Activated CD8-positive, alpha-beta memory T cell treated with anti-CD3 and anti-CD28 coated beads, Interleukin-2, amount 50 U/mL, for 4 hours (primary cell): ENCODE measurements at regions not wholly inside any gene's neighbourhood (a gene's known extent, or its start where the extent isn't known, plus 50 kb on each side); places are given as distances from the start of the nearest gene placed in this dataset.
"Not testable (repeated sequence)": the region's sequence is repeated elsewhere in the genome, so short reads cannot be mapped to it uniquely, and the experiment has no call there.

Source experiments
- DNase-seq: peaks from one replicate; pipeline ENCODE4 v3.0.0-alpha.2; 2020

DNA sequence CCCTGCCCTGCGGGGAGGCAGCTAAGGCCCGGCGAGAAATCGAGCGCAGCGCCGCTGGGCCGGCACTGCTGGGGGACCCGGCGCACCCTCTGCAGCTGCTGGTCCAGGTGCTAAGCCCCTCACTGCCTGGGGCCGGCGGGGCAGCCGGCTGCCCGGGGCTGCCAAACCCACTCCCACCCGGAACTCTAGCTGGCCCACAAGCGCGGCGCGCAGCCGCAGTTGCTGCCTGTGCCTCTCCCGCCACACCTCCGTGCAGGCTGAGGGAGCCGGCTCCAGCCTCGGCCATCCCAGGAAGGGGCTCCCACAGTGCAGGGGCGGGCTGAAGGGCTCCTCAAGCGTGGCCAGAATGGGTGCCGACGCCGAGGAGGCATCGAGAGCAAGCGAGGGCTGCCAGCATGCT, 249.9 kb downstream of the FGF9 start:
- DNase-seq: not testable (repeated sequence)

DNA sequence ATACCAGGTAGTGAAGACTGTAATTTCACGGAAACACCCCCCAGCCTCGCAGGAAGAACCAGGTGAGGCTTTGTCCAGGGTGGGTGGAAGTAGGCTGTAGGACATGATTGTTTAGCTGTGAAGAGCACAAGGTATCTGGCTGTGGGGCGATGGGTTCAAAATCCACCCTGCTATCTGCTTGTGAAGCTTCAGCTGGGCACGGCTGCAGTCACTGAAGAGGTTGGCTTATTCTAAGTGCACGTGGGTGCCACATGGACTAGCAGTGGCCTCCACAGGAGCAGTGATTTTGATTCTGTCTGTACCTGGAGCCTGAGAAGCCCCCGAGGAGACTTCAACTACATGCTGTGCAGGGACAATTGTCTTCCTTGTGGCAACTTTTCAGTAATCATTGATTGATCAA, 254.1 kb downstream of the FGF9 start:
- DNase-seq: no peak

DNA sequence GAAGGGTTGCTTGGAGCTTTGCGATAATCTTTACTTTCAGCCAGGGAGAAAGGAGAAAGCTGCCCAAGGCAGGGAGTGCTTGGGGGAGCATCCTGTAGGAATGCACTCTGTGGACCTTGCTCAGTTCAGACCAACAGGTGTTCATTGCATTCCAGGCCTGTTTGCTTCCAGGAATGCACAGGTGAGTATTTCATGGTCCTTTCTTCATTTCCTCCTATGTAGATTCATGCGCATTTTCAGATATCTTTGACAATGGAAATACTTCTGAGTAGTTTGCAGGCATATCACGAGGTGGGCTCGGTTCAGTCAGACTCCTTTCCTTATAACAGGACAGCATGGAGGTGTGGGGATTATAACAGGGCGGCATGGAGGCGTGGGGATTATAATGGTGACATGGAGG, 254.8 kb downstream of the FGF9 start:
- no peak for DNase-seq

DNA sequence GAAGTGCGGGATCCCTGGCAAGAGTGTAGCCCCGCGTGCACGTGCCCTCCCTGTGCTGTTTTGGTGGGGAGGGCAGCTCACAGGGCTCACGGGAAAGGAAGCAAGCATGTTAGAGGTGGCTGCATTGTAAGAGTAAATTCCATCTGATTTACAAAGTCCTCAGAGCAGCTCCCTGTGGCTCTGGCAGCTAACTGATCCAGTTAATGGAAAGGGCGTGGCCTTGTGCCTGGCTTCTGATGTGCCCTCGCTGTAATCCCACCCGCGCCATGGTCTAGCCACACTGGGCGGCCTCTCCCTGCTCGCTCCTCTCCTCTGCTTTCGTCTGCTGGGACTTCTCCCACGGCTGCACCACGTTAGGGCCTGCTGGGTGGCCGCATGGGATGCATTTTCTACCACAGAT, 258.5 kb downstream of the FGF9 start:
- no peak for DNase-seq

DNA sequence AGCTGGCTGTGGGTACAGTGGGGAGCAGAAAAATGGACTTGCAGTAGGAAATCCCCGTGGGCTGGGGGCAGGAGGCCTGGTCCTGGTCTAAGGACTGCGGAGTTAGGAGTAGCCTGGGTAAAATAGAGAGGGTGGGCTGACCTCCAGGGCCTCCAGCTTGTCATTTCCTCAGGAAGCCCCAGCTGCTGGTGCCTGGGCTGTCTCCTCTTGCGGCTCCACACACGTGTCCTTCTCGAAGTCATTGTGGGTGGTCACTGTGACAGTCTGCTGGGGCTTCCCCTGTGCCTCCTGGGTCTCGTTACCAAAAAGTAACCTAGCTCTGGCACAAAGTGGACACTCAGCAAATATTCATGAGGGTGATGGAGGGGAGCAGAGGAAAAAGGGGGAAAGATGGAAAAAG, 259.7 kb downstream of the FGF9 start:
- DNase-seq: no peak

DNA sequence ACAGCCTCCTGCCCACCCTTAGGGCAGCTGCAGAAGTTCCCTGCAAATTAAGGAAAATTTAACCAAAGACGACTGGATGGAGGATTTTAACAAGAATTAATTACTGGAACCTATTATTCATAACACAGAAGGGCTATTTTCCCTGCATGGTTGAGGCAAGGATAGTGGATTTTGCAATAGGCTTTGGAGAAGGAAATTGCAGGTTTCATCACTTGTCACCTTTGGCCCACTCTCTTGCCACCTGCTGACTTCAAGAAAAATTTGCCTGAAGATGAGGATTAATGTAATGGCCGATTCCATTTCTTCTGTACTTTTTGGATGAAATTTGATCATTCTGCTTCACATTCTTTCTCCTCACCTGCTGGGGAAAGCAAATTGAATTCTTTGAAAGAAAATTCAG, 261.7 kb downstream of the FGF9 start:
- DNase-seq: no peak

DNA sequence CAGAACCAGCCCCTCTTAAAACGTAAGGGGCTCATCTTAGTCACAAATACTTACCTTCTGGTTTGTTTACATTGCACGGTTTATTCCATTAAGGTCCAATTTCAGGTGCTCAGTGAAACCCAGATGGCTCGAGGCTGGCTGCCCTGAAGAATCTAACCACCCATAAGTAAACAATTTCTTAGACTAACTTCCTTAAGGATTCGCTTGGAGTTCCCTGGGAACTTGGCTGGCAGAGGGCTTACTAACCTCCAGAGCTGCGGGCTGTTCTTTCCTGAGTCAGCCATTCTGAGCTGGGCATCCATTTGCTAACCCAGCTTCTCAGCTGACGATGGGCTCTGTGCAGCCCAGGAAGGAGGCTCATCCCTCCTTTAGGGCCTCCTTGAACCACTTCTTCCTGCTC, 262.1 kb downstream of the FGF9 start:
- DNase-seq: no peak

DNA sequence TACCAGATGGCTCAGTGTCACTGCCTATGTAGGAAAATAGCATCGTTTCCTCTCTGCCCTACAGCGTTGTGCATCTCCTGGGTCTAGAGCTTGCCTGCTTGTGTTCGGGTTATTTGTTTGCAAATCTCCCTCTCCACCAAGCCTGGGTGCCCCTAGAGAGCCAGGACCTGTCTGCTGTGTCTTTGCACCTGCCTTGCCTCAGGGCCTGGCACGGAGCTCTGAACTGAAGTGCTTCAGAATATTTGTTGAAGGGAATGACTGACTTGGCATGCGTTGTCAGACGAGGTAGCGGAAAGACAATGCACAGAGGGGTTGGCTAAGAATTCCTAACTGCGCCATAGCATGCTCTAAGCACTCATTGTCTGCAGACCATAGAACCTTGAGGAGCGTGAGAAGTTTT, 263.4 kb downstream of the FGF9 start:
- DNase-seq: no peak

DNA sequence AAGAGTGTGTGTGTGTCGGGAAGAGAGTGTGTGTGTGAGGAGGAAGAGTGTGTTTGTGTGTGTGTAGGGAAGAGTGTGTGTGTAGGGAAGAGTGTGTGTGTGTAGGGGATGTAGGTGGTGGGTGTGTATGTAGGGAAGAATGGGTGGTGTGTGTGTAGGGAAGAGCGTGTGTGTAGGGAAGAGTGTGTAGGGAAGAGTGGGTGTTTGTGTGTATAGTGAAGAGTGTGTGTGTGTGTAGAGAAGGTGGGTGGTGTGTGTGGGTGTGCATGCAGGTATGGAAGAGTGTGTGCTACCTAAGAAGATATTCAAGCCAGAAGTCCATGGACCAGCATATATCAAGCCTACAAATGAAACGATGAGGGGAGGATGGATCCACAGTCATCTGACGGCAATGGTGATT, 265.8 kb downstream of the FGF9 start:
- no peak for DNase-seq

DNA sequence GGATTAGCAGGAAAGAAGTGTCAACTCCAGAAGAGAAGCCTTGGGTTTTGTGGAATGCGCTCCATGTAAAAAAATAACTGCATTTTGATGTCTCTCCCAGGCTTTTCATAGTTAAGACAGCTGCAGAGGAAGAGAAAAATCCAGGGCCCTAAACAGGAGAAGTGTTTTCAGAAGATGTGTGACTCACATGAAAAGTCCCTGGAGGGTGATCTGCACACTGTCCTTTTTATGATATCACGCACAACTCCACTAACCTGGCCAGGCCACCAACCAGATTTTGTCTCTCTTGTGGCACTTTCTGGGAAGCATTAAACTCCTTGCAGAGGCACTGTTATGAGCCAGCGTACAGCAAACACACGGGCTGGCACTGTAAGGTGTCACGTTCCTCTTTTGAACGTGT, 267.3 kb downstream of the FGF9 start:
- no peak for DNase-seq

DNA sequence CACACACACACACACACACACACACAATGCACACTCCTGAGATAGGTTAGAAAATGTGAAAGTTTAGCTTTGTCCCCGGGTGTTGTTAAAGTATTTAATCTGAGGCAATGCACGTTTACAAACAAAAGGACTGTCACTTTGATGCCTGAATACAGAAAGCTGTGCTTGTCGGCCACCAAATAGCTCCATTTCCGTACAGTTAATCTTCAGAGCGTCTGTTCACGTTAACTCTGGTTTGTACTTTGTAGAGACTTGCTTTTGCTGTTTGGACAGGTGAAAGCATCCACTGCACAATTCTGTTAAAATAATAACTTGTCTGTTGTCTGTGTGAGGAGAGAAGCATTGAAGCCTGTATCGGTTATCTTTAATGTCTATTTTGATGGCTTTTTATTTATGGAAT, 267.8 kb downstream of the FGF9 start:
- DNase-seq: no peak

DNA sequence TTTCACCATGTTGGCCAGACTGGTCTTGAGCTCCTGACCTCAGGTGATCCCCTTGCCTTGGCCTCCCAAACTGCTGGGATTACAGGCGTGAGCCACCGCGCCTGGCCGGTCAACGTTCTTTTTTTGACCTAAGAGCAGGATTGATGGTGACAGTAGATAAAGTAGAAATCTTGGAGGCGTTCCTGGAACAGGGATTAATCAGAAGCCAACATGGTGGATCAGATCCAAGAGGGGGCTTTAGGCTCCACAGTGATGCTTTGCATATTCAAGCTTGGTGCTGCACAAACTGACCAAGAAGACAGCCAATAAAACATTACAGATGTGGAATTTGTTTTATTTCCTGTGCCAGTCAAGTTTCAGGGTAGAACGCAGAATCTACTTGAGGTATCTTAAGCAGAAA, 271.2 kb downstream of the FGF9 start:
- DNase-seq: no peak

DNA sequence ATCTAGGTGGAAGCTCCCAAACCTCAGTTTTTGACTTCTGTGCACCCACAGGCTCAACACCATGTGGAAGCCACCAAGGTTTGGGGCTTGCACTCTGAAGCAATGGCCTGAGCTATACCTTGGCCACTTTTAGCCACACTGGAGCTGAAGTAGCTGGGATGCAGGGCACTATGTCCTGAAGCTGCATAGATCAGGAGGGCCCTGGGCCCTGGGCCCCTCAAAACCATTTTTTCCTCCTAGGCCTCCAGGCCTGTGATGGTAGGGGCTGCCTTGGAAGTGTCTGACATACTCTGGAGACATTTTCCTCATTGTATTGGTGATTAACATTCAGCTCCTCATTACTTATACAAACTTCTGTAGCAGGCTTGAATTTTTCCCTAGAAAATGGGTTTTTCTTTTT, 273.7 kb downstream of the FGF9 start:
- DNase-seq: no peak

DNA sequence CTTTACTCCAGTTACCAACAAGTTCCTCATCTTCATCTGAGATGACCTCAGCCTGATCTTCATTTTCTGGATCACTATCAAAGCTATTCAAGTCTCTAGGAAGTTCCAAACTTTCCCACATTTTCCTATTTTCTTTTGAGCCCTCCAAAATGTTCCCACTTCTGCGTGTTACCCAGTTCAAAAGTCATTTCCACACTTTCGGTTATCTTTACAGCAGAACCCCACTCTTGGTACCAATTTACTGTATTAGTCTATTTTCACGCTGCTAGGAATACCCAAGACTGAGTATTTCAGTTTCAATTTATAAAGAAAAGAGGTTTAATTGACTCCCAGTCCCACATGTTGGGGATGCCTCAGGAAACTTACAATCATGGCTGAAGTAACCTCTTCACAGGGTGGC, 274.3 kb downstream of the FGF9 start:
- DNase-seq: no peak

DNA sequence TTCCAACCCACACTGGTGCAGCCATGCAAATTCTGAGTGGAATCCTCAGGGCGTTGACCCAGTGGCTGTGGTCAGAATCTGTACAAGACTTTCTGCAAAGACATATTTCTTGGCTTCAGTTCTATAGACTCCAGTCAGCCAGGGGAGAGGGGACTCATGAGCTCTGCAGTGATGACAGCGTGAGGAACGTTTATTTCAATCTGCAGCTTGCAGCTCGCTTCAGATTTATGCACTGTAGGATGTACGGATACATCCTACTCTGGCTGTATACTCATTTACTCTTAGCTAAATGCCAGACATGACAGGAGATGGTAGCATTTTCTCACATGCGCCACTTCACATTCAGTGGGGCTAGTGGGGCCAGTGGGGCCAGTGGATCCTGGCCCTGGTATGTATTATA, 276.1 kb downstream of the FGF9 start:
- DNase-seq: no peak

DNA sequence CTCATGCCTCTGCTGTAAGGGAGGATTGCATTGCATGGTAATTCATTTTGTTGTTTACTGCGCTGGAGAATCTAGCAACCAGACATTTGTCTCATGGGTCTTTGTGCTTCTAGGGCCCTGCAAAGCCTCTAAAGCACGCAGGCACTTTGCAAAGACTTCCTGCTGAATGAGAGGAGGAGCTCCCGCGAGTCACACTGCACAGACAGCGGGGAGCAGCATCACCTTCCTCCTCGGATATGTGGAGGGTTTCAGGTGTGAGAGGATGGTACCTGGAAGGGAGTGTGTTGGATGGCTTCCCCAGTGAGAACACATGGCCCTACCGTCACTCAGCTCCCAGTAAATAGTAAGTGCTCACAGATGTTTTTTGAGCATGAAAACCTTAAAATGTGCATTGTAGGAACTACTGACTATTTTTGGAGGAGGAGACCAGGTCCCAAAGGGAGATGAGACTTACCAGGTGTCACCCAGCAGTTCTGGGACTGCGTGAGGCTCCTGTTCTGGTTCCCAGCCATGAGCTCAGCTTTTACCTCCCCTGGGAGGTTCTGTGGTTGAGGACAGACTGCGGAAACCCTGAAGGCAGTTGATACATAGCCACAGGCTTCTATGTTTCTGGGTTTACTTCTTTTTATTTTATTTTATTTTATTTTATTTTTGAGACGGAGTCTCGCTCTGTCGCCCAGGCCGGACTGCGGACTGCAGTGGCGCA, 278.0 kb downstream of the FGF9 start:
- no peak for DNase-seq

DNA sequence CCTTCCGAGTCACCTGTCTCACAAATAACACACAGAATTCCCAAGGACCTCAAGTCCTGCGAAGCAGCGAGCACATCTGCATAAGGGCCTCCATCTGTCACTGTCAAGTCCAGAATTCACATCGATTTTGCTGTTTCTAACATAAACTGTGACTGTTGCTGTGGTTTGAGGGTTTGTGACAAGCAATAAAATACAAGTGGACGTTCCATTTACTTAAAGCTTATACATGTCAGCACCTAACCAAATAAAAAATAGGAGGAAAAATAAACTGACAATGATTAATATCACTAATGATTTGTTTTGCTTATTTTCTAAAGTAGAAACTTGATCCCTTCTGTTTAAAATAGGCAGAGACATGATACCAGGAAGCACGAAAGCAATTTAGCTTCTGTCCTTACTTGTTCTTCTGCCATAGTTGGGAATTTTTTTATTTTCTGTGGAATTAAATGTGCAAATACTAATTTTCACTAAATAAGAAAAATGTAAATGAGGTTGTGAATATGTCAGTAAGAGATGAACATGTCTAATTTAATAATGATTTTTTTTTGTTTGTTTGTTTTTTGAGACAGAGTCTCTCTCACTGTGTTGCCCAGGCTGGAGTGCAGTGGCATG, 279.1 kb downstream of the FGF9 start:
- DNase-seq: no peak

DNA sequence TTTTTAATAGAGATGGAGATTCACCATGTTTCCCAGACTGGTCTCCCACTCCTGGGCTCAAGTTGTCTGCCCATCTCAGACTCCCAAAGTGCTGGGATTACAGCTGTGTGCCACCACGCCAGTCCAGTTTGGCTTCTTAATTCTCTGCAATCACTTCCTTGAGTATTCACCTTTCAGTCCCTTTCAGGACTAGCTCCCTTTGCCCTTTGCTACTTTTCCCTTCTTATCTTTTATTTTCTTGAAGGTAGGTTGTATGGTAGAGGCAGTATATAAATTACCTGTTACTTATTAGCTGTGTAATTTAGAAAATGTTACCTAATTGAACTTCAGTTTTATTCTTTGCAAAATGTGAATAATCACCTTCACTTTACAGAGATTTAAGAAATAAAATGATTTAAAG, 285.8 kb downstream of the FGF9 start:
- DNase-seq: no peak

DNA sequence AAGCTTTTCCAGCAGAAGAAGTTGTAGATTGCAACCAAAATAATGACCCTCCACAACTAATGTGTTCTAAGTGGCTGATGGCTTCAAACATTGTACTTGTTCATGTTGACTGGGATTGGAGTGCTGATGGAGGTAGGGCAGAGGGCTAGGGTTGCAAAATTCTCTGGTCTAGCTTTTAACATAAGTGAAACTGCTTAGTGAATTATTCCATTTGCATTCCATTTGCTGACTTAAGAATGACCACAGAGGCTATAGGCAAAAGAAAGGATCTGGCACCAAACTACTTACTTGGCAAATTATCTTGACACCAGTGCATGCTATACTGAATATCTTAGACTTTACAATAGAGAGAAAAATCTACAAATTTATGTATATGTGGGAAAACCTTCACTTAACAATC, 287.0 kb downstream of the FGF9 start:
- DNase-seq: no peak

DNA sequence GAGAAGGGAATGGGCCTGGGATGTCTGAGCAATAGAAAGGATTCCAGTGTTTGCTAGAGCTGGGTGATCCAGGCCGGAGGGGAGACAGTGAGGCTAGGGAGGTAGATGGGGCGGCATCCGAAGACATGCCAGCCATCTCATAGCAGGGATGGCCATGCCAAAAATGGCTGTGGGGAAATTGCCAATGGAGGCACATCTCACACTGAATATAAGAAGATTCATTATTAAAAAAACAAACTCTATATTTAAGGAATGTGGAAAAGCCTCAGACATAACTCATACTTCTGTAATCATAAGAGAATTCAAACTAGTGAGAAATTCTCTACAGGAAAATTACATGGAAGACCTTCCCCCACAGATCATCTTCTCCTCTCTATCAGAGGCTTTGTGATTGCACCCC, 289.2 kb downstream of the FGF9 start:
- no peak for DNase-seq

DNA sequence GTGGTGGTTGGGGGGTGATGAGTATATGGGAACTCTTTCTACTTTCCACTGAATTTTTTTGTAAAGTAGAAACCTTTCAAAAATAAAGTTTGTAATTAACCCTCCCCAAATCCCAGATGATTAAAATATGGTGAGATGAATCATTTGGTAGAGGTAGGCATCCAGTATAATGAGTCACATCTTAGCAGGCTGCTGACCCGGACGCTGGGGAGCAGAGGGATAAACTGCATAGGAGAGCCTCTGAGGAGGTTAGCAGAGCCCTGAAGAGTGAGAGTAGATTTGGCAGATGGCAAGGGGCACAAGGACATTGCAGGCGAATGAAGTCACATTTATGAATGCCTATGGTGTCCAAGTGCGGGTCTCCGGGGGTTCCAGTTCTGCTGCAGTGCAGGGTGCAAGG, 293.8 kb downstream of the FGF9 start:
- DNase-seq: no peak

DNA sequence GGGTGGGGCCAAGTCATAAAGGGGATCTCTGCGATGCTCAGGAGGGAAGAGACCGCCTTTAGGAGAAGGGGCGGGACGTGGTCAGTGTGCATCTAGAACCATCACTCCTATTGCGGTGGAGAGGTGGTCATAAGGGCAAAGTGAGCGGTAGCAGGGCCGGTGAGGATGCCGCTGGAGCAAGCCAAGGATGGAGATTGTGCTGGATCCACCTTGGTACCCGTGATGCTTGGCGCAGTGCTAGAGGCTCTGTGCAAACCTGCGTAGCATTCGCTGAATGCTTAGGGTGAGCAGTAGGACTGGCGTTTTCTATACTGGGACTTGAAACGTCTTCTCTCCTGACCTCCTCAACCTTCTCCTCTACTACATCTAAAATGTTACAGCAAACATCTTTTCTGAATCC, 294.2 kb downstream of the FGF9 start:
- DNase-seq: no peak

DNA sequence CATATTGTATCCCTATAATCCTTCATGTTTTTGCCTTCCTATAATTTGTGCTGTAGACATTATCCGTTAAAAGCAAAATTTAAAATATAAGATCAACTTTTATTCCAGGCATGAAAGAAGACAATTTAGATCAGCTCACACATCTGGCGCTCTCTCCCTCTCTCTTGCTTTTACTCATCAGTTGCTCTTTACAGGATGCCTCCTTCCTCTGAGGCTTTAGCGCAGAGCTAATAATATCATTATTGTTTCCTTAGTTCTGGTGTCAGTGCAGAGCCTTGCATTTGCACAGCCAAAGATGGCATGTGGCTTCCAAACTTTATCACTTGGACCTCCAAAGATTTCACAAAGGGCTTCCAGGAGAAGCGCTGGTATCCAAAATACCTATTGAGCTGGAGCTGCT, 295.1 kb downstream of the FGF9 start:
- no peak for DNase-seq

DNA sequence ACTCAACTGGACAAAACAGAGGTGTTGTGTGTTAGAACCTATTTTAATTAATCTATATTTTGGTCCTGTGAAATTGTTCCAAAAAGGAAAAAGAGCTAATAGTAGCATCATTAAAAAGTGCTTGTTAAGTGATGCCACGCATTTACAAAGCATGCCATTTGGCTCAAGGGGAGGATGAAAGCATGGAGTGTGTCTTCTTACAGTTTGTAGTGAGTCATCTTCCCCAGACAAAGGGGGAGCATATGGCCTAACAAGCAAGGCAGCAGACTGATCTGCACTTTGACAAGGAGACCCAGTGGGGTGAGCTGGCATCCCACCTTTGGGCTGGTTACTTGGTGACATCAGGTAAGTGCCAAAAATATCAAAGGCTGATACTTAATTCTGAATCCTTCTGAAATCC, 297.0 kb downstream of the FGF9 start:
- no peak for DNase-seq

DNA sequence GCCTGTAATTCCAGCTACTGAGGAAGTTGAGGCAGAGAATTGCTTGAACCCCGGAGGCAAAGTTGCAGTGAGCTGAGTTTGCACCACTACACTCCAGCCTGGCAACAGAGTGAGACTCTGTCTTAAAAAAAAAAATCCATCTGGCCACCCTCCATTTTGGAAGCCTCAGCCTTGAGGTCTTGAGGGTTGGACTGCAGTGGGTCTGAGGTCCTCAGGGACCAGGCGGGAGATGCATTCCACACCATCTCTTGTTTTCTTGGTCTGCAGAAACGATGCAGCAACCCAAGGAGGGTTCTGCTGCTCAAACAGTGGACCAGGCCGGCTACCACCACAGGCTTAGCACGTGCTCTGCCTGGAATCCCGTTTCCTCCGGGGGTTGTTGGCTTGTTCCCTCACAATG, 299.3 kb downstream of the FGF9 start:
- no peak for DNase-seq
